ENCODE measurements at regions not wholly inside any gene's neighbourhood (a gene's known extent, or its start where the extent isn't known, plus 50 kb on each side); places are given as distances from the start of the nearest gene placed in this dataset.

- 85 to 89% methylated on average over 4 of the region's 4 CpGs for WGBS, 2 donors
These were observed 123.1 kb upstream of the SLC34A2 start for GRCh38 chr4:25532591-25532990.

GRCh38 chr4:25533256-25533655 lies 122.4 kb upstream of the SLC34A2 start:
- 86 to 88% methylated on average over 3 of the region's 3 CpGs for WGBS, 2 donors
- no peak for ATAC-seq

More at GRCh38 chr4:25532591-25532990, 123.1 kb upstream of the SLC34A2 start:
- Histone ChIP-seq H3K36me3 (replicated peaks in 1 of 2; ENCODE audit: insufficient read depth in 1 of 2, low read depth in 2 of 2) (no peaks in the 10 kb centered on the region), H3K27me3 (no peaks in the 10 kb centered on the region), H3K4me1 (peaks cover 19% of the 10 kb centered on the region), H3K27ac (no peak overlapping the region), H3K9me3 (no peaks in the 10 kb centered on the region), H3K4me3 (no peak overlapping the region)
- TF ChIP-seq CTCF (IDR thresholded peaks at IDR 0.05) (no peak), POLR2A (IDR thresholded peaks at IDR 0.05) (no peak)
- intact Hi-C loops (cut with DNase I): no loop called here
- no peak for DNase-seq
- ATAC-seq: no peak

GRCh38 chr4:25535278-25535677 lies 120.4 kb upstream of the SLC34A2 start:
- peak in 2 of 4 donors; percentile 25 to 50 for DNase-seq
- intact Hi-C loops (cut with DNase I): no loop called here
- TF ChIP-seq CTCF (IDR thresholded peaks at IDR 0.05): no peak
- TF ChIP-seq POLR2A (IDR thresholded peaks at IDR 0.05): peak in 2 of 3 donors; percentile 30 to 35
- no peaks in the 10 kb centered on the region for H3K36me3 ChIP-seq (replicated peaks in 1 of 2; ENCODE audit: insufficient read depth in 1 of 2, low read depth in 2 of 2)
- H3K27me3 ChIP-seq: no peaks in the 10 kb centered on the region
- H3K4me3 ChIP-seq: no peak overlapping the region
- 16 to 27% methylated on average over 2 of the region's 2 CpGs for WGBS, 2 donors
- peak; percentile 87 for ATAC-seq
- H3K4me1 ChIP-seq: peaks cover 19% of the 10 kb centered on the region
- peak overlapping the region in 3 of 4 donors; percentile 53 to 77 (median 76) for H3K27ac ChIP-seq
- H3K9me3 ChIP-seq: no peaks in the 10 kb centered on the region

More at GRCh38 chr4:25533256-25533655, 122.4 kb upstream of the SLC34A2 start:
- TF ChIP-seq CTCF (IDR thresholded peaks at IDR 0.05) (no peak), POLR2A (IDR thresholded peaks at IDR 0.05) (no peak)
- no peak overlapping the region for H3K27ac ChIP-seq
- H3K4me3 ChIP-seq: no peak overlapping the region
- no peaks in the 10 kb centered on the region for H3K36me3 ChIP-seq (replicated peaks in 1 of 2; ENCODE audit: insufficient read depth in 1 of 2, low read depth in 2 of 2)
- no peak for DNase-seq
- H3K9me3 ChIP-seq: no peaks in the 10 kb centered on the region
- intact Hi-C loops (cut with DNase I): no loop called here
- H3K4me1 ChIP-seq: peaks cover 19% of the 10 kb centered on the region
- no peaks in the 10 kb centered on the region for H3K27me3 ChIP-seq

- peak overlapping the region in 3 of 4 donors; percentile 53 to 77 (median 76) for H3K27ac ChIP-seq
- peak; percentile 27 for ATAC-seq
These were observed 119.8 kb upstream of the SLC34A2 start for GRCh38 chr4:25535701-25536473.

More at GRCh38 chr4:25535701-25536473, 119.8 kb upstream of the SLC34A2 start:
- H3K27me3 ChIP-seq: no peaks in the 10 kb centered on the region
- H3K36me3 ChIP-seq (replicated peaks in 1 of 2; ENCODE audit: insufficient read depth in 1 of 2, low read depth in 2 of 2): no peaks in the 10 kb centered on the region
- H3K4me1 ChIP-seq: peaks cover 24% of the 10 kb centered on the region
- no peak for TF ChIP-seq CTCF (IDR thresholded peaks at IDR 0.05)
- no peak for TF ChIP-seq POLR2A (IDR thresholded peaks at IDR 0.05)
- H3K4me3 ChIP-seq: no peak overlapping the region
- intact Hi-C loops (cut with DNase I): no loop called here
- WGBS, 2 donors: 52 to 60% methylated on average over 9 to 10 of the region's 10 CpGs
- no peaks in the 10 kb centered on the region for H3K9me3 ChIP-seq
- DNase-seq: no peak
